Vagina (tissue), 2 donors: ENCODE measurements at regions not wholly inside any gene's neighbourhood (a gene's known extent, or its start where the extent isn't known, plus 50 kb on each side); places are given as distances from the start of the nearest gene placed in this dataset.

Experiments
- POLR2A ChIP-seq, 2 donors: fragments of 450-650 bp; IDR thresholded peaks; one replicate each; pipeline ENCODE4 v1.6.1; 2017; ENCODE audit warnings: antibody characterized with exemption in 2 of 2, mild to moderate bottlenecking in 2 of 2, moderate library complexity in 2 of 2
- TF ChIP-seq, protein P1 (sequence below), 3 experiments: fragments of 450-650 bp in 2 of 3; fragments of 200-600 bp in 1 of 3; sonication (generic) in 1 of 3; IDR thresholded peaks; one replicate each; pipeline ENCODE4 v1.5.1; 2017 to 2019; ENCODE audit warnings: antibody characterized with exemption in 3 of 3, mild to moderate bottlenecking in 2 of 3, moderate library complexity in 2 of 3

DNA sequence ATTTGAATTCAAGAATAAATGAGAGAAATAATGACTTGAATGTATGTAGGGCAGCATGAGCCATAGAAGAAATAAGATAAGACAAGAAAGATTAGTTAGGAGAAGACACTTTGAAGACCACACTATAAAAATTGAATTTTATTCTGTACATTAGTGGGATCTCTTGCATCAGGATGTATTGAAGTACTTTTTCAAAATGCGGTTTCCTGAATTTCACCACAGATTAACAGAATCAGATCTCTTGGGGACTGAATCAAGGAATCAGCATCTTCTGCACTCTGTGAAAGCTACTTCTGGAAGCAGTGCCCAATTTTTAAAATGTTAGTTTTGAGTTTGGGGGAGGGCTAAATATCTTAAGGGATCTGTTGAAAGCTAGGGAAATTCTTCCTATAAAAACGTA, 763.9 kb upstream of the GOLIM4 start:
- TF ChIP-seq, protein P1, sequence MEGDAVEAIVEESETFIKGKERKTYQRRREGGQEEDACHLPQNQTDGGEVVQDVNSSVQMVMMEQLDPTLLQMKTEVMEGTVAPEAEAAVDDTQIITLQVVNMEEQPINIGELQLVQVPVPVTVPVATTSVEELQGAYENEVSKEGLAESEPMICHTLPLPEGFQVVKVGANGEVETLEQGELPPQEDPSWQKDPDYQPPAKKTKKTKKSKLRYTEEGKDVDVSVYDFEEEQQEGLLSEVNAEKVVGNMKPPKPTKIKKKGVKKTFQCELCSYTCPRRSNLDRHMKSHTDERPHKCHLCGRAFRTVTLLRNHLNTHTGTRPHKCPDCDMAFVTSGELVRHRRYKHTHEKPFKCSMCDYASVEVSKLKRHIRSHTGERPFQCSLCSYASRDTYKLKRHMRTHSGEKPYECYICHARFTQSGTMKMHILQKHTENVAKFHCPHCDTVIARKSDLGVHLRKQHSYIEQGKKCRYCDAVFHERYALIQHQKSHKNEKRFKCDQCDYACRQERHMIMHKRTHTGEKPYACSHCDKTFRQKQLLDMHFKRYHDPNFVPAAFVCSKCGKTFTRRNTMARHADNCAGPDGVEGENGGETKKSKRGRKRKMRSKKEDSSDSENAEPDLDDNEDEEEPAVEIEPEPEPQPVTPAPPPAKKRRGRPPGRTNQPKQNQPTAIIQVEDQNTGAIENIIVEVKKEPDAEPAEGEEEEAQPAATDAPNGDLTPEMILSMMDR (IDR thresholded peaks at IDR 0.05): no peak
- TF ChIP-seq POLR2A (IDR thresholded peaks at IDR 0.05): no peak
